Thymus (tissue), 11 donors: ENCODE measurements at regions not wholly inside any gene's neighbourhood (a gene's known extent, or its start where the extent isn't known, plus 50 kb on each side); places are given as distances from the start of the nearest gene placed in this dataset.

Experiments
- DNase-seq, 9 donors: peaks; one replicate each; pipeline ENCODE4 v3.0.0-alpha.2; 2013; ENCODE audit warnings: low spot score in 9 of 9, low read depth in 6 of 9, missing footprints in 1 of 9
- H3K27ac ChIP-seq, 2 donors: one replicate each; pipeline ENCODE4 v1.5.1; 2013; ENCODE audit warnings: control low read depth in 1 of 2, low read depth in 1 of 2, low read length in 1 of 2, mild to moderate bottlenecking in 1 of 2, moderate library complexity in 1 of 2
- H3K27me3 ChIP-seq, 2 donors: one replicate each; pipeline ENCODE4 v1.5.1; 2013; ENCODE audit warnings: low read length in 1 of 2; ENCODE audit not compliant: control insufficient read depth in 2 of 2, insufficient read depth in 1 of 2
- H3K36me3 ChIP-seq, 2 donors: one replicate each; pipeline ENCODE4 v1.5.1; 2013; ENCODE audit warnings: low read length in 1 of 2, mild to moderate bottlenecking in 1 of 2, moderate library complexity in 1 of 2; ENCODE audit not compliant: control insufficient read depth in 2 of 2, insufficient read depth in 2 of 2
- H3K4me1 ChIP-seq, 2 donors: one replicate each; pipeline ENCODE4 v1.5.1; 2013; ENCODE audit warnings: low read length in 2 of 2; ENCODE audit not compliant: control insufficient read depth in 2 of 2, insufficient read depth in 2 of 2
- H3K4me3 ChIP-seq, 2 donors: one replicate each; pipeline ENCODE4 v1.5.1; 2013; ENCODE audit warnings: low read length in 2 of 2, control low read depth in 1 of 2, mild to moderate bottlenecking in 1 of 2
- H3K9me3 ChIP-seq, 2 donors: one replicate each; pipeline ENCODE4 v1.5.1; 2013; ENCODE audit warnings: low read length in 1 of 2, mild to moderate bottlenecking in 1 of 2; ENCODE audit not compliant: control insufficient read depth in 2 of 2, insufficient read depth in 1 of 2
- WGBS: extraction: QIAGEN DNeasy Blood & Tissue Kit; methylation state at CpG from one replicate; pipeline ENCODE4 v1.1.7; 2013; 5-methylcytosine and 5-hydroxymethylcytosine counted together
- donor health status: healthy.

GRCh38 chr20:47879771-47880170 lies 94.5 kb upstream of the SULF2 start:
- 96% methylated on average over 15 of the region's 15 CpGs for WGBS
- no peaks in the 10 kb centered on the region for H3K9me3 ChIP-seq
- no peak for DNase-seq
- H3K4me1 ChIP-seq = no peaks in the 10 kb centered on the region
- no peaks in the 10 kb centered on the region for H3K36me3 ChIP-seq
- no peak overlapping the region for H3K27ac ChIP-seq
- no peak overlapping the region for H3K4me3 ChIP-seq
- no peaks in the 10 kb centered on the region for H3K27me3 ChIP-seq

DNA sequence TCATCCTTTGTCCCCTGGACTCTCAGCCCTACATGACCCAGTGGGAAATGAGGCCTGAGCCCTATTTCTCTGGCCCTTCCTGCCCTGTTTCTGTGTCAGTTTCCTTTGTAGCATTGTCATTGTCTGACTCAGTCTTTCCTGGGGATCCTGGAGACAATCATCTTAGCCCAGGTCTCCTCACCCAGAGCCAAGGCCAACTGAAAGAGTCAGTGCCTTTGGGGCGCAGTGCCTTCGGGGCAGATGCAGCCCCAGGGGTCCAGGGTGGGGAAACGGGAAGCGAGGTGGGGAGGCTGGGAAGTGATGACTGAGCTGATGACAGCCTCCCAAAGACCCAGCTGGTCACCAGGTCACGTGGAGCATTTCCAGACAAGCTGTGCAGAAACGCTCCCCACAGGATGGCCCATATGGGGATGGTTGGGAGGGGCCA lies 93.3 kb upstream of the SULF2 start:
- H3K9me3 ChIP-seq = no peaks in the 10 kb centered on the region
- H3K27ac ChIP-seq = no peak overlapping the region

GRCh38 chr20:47876311-47877088 lies 91.2 kb upstream of the SULF2 start:
- 28% methylated on average over 5 of the region's 5 CpGs for WGBS
- H3K27me3 ChIP-seq = no peaks in the 10 kb centered on the region
- no peaks in the 10 kb centered on the region for H3K9me3 ChIP-seq
- H3K4me1 ChIP-seq = no peaks in the 10 kb centered on the region
- no peaks in the 10 kb centered on the region for H3K36me3 ChIP-seq
- H3K27ac ChIP-seq = no peak overlapping the region
- H3K4me3 ChIP-seq = no peak overlapping the region
- DNase-seq = no peak

More for the DNA sequence above, 93.3 kb upstream of the SULF2 start:
- no peak for DNase-seq
- 92% methylated on average over 6 of the region's 6 CpGs for WGBS
- H3K4me3 ChIP-seq = no peak overlapping the region
- no peaks in the 10 kb centered on the region for H3K4me1 ChIP-seq
- H3K36me3 ChIP-seq = no peaks in the 10 kb centered on the region
- H3K27me3 ChIP-seq = no peaks in the 10 kb centered on the region

GRCh38 chr20:47875297-47876025 lies 90.2 kb upstream of the SULF2 start:
- no peak overlapping the region for H3K4me3 ChIP-seq
- no peaks in the 10 kb centered on the region for H3K36me3 ChIP-seq
- H3K9me3 ChIP-seq = no peaks in the 10 kb centered on the region
- H3K4me1 ChIP-seq = no peaks in the 10 kb centered on the region
- DNase-seq = no peak
- H3K27ac ChIP-seq = no peak overlapping the region
- no peaks in the 10 kb centered on the region for H3K27me3 ChIP-seq
- WGBS = 93% methylated on average over 13 of the region's 13 CpGs

- Histone ChIP-seq H3K27ac (no peak overlapping the region), H3K4me3 (no peak overlapping the region), H3K4me1 (no peaks in the 10 kb centered on the region), H3K9me3 (no peaks in the 10 kb centered on the region), H3K27me3 (no peaks in the 10 kb centered on the region), H3K36me3 (no peaks in the 10 kb centered on the region)
- no peak for DNase-seq
- WGBS = 96% methylated on average over 9 of the region's 9 CpGs
Observed at GRCh38 chr20:47872341-47872740, 87.1 kb upstream of the SULF2 start.

DNA sequence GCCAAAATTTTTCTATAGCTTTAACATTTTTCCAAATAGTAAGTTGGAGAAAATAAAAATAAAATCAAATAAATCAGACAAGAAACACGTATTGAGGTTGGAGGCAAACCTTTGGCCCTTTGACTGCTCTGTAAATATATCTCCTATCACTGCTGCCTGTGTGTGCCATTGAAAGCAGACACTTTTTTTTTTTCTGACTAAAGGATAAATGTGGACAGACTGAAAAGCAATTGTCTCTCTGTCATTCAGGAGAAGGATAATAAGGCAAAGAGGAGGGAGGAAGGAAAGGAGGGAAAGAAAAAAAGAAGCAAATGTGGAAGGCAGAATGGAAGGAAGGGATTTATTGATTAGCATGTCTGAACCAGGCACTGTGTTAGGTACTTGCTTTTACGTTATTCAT lies 85.2 kb upstream of the SULF2 start:
- Histone ChIP-seq H3K27ac (no peak overlapping the region), H3K4me3 (no peak overlapping the region), H3K9me3 (no peaks in the 10 kb centered on the region), H3K27me3 (no peaks in the 10 kb centered on the region), H3K36me3 (no peaks in the 10 kb centered on the region), H3K4me1 (no peaks in the 10 kb centered on the region)
- DNase-seq = no peak
- WGBS = 95% methylated on average over 2 of the region's 2 CpGs

DNA sequence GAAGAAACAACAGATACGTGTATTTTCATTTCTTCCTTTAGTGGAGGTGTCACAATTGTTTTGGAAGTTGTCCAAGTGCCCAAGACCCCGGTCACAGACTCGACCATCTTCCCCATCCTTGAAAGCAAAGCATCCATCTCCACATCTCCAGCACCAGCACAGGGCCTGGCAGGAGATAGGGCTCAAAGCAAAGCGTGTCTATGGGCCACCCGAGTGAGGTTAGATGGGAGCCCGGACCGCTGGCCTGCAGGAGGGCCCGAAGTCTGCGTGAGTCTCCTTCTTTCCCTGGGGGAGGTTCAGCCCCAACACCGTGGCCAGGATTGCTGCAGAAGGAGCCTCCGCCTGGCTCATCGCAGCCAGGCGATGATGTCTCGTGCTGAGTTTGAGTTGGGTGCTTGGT lies 83.5 kb upstream of the SULF2 start:
- H3K4me1 ChIP-seq = no peaks in the 10 kb centered on the region
- no peak overlapping the region for H3K27ac ChIP-seq
- H3K4me3 ChIP-seq = no peak overlapping the region
- H3K36me3 ChIP-seq = no peaks in the 10 kb centered on the region
- no peak for DNase-seq
- 94% methylated on average over 14 of the region's 14 CpGs for WGBS
- H3K9me3 ChIP-seq = no peaks in the 10 kb centered on the region
- no peaks in the 10 kb centered on the region for H3K27me3 ChIP-seq

GRCh38 chr20:47868236-47868635 lies 83.0 kb upstream of the SULF2 start:
- H3K27ac ChIP-seq = no peak overlapping the region
- no peaks in the 10 kb centered on the region for H3K27me3 ChIP-seq
- H3K4me3 ChIP-seq = no peak overlapping the region
- H3K4me1 ChIP-seq = no peaks in the 10 kb centered on the region
- no peaks in the 10 kb centered on the region for H3K9me3 ChIP-seq
- 93% methylated on average over 11 of the region's 11 CpGs for WGBS
- DNase-seq = no peak
- H3K36me3 ChIP-seq = no peaks in the 10 kb centered on the region

DNA sequence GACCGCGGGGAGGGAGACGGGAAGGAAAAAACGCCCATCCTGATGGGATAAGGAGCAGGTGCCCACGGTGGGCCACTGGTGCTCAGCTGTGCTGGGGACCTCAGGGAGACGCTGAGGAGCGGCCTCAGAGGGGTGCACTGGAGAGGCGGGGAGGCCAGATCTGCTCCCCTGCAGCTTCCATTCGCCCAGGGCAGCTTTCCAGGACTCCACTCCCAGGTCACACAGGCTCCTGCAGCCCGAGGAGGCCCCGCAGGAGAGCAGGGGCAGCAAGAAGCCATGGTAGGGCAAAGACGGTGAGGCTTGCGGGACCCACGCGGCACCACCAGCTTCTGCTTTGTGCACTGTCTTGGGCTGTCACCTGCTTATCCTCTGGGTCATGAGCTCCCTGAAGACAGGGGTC lies 82.5 kb upstream of the SULF2 start:
- Histone ChIP-seq H3K4me3 (no peak overlapping the region), H3K27me3 (no peaks in the 10 kb centered on the region), H3K36me3 (no peaks in the 10 kb centered on the region), H3K9me3 (peaks cover 0 to 2% of the 10 kb centered on the region in 2 donors), H3K4me1 (no peaks in the 10 kb centered on the region), H3K27ac (no peak overlapping the region)
- WGBS = 93% methylated on average over 15 of the region's 15 CpGs
- no peak for DNase-seq
